ENCODE measurements at regions not wholly inside any gene's neighbourhood (a gene's known extent, or its start where the extent isn't known, plus 50 kb on each side); places are given as distances from the start of the nearest gene placed in this dataset.
"Not testable (repeated sequence)": the region's sequence is repeated elsewhere in the genome, so short reads cannot be mapped to it uniquely, and the experiment has no call there.

GRCh38 chr20:60100780-60101179 lies 142.6 kb downstream of the CDH26 start:
- no peak for DNase-seq

DNA sequence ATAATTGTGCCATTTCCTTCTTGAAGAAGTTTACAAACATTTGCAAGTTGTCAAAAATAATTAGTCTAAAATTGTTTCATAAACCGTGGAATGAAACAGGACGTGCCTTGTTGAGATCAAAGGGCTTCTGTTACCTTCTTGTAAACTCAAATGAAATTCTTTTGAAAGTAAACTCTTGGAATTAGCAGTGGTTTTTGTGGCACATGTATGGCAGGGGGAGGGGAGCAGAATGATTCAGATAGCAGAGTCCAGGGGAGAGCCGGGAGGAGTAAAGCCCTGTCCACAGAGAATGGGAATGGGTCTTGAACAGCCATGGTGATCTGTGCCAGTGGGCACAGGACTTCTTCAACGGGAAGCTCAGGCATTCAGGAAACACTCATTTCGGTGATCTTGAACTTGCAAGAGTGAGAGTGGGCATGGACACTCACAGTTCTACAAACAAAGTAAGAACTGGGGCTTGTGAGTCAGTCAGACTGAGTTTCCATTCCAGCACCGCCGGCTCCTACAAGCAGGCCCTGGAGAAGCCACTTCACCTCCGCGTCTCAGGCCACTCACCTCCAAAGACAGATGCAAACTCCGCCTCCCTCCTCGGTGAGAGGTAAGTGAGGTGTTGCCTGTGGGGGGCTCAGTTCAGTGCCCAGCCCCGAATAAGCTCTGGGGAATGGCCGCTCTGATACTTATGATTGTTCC lies 143.1 kb downstream of the CDH26 start:
- DNase-seq = no peak

DNA sequence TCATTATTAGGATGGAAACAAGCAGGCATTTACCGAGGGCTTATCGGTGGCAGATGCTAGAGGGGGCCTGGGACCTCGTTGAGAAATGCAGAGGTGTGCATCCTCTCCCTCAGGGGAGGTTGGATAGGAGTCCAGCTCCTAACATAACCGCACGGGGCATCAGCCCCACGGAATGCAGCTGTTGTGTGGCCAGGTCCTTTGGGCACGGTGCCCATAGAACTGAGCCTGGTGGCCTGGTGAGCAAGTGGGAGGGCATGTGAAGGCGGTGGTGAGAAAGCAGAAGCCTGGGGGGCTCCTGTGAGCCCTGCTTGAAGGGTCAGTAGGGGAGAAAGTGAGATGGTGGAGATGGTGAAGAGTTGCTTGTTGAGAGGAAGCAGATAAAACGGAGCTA lies 143.7 kb downstream of the CDH26 start:
- no peak for DNase-seq

DNA sequence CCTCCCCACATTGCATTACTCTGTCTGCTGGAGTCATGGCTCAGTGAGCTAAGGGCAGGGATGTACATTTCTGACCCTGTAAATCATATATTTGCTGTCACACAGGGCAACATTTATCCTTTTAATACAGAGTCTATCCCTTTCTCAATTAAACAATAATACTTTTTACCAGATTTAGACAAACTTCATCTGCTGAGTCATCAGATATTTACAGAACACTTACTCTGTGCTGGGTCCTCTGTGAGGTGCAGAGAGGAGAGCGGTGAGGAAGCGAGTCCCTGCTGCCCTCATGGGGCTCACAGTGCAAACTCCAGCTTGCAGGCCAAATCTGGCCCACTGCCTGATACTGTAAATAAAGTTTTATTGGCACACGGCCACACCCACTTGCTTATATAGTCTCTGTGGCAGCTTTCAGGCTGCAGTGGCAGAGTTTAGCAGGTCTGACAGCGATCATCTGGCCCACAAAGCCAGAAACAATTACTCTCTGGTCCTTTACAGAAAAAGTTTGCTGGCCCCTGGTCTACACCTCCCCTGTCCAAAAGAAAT lies 144.5 kb downstream of the CDH26 start:
- DNase-seq = no peak

DNA sequence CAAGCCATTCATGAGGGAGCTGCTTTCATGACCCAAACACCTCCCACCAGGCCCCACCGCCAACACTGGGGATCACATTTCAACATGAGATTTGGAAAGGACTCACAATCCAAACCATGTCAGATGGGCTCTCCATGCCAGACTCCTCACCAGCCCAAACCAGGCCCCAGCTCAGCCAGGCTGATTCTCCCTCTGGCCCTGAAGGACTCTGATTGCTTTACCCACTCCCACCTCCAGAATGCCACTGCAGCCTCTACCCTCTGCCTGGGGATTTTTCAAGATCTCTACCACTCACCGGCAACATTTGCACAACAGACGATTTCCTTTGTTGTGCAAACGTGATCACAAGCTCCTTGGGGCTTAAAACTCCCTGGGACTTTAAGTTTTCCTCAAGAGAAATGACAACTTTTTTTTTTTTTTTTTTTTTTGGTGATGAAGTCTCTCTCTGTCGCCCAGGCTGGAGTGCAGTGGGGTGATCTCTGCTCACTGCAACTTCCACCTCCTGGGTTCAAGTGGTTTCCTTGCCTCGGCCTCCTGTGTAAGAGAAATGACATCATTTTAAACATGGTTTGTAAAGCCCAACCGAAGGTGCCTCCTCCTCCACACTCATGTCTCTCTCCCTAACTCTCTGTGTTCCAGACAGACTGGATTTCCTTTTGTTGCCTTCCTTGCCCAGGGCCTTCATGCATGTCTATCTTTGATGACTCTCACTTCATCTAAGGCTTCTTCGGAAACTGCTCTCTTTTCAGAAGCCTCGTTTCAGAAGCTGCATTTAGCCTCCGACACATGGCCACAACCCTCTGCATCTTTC lies 147.0 kb downstream of the CDH26 start:
- DNase-seq = peak in 1 of 2 experiments; percentile 4

GRCh38 chr20:60106186-60106585 lies 148.0 kb downstream of the CDH26 start:
- not testable (repeated sequence) for DNase-seq

DNA sequence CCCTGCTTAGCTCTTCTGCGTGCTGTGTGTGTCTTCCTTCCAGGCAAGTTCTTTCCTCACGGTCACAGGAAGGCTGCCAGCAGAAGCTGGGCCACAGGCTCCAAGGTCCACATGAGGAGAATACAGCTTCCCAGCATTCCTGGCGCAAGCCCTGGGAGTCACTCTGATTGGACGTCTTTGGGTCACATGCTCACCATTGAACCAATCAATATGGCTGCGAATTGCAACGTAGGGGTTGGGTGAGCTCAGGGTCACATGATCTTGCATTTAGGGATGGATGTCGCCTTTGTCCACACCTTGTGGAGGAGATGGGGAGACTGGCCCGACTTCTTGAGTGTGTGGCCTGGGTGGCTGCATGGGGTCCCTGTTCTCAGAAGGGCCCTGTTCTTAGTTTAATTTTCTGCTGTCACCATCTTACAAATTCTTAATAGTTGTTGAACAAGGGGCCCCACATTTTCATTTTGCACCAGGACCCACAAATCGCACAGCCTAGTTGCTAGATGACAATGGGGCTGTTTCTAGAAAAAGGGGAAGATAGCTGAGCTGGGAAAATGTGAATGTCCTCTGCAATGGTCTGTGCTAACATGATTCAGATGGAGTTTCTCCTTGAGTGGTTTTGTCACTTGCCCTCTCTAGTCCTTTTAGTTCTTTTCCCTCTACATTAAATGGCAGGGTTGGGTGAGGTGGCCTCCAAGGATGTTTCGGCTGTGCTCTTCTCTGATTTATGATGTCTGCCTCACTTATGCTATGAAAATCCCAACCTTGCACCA lies 149.6 kb downstream of the CDH26 start:
- no peak for DNase-seq

DNA sequence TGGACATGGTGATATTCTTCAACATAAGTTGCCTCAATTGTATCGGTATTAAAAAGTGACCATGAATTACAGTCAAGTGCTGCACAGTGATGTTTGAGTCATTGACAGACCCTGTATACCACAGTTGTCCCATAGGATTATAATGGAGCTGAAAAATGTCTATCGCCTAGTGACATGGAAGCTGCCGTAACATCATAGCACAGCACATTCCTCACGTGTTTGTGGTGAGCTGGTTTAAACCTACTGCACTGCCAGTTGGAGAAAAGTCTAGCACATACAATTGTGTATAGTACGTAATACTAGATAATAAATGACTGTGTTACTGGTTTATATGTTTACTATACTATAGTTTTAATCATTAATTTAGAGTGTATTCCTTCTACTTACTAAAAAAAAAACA lies 150.2 kb downstream of the CDH26 start:
- DNase-seq = no peak

DNA sequence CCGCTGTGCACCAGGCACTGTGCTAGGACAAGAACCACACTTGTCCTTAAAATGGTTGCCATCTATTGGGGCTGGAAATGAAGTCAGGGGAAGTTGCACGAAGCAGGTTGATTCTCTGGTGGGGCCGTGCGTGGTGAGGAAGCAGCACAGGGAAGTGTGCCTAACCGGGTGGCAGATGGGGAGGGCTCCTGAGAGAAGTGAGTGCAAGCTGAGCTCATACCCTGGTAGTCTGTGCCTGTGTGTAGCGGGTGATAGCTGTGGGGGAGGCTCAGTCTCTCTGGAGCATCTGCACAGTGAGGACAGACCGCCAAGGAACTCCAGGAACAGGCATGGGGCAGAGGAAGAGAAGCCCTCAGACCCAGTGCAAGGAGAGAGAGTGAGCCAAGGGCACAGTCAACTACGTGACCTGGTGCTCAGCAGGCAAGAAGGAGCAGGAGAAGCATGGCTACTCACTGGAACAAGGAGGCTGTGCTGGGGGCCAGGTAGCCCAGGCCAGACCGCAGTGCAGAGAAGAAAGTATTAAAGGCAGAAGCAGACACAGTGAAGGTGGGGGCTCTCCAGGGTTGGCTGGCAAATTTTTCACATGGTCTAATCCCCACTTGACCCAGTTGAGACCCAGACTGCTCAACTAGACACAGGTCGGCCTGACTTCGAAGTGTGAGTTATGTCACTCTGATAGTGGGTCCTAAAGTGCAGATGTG lies 155.0 kb downstream of the CDH26 start:
- peak; percentile 59 to 77 for DNase-seq

GRCh38 chr20:60113771-60114170 lies 155.5 kb downstream of the CDH26 start:
- DNase-seq = peak; percentile 37 to 82

DNA sequence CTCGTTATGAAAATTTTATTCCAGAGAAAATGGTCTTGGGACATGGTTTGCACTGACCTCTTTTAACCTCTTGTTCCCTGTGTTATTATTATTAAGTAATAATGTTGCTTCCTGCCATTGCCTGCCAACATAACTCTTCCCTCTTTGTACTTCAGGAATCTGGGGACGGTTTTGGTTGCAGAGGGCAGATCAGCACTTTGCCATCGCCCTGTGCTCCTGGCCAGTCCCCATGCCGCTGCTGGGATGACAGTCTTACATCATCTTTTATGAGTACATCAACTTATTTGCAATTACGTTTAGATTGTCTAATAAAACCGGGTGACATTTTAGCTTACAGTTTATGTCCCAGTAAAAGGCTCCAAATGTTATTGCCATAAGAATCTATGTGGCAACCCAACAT lies 157.2 kb downstream of the CDH26 start:
- no peak for DNase-seq

DNA sequence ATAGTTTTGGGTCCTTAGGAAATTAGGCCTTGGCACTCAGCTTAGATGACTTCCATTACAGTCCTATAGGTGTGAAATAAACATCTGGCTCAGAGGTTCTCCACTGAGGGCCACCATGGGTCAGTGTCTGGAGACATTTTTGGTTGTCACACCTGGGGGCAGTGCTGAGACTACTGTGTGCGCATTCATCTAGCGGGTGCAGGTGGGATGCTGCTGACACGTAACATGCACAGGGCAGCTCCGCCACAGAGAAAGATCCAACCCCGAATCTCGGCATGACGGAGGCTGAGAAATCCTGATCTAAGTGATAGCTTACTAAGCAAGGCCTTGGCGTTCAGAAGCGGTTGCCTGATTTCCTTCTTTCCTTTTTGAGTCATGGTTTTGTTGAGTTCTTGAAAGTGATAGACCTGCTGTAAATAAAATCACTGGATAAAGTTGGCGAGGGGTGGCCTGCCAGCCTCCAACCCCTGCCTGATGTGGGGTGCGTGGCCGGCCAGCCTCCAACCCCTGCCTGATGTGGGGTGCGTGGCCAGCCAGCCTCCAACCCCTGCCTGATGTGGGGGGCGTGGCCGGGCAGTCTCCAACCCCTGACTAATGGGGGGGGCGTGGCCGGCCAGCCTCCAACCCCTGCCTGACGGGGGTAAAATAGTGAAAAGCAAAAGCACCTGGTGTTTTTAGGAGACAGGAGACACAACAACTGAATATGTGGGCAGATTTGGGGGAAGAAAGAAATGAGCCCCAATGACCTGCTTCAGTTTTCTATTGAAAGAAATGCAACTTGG lies 158.1 kb downstream of the CDH26 start:
- DNase-seq = no peak

DNA sequence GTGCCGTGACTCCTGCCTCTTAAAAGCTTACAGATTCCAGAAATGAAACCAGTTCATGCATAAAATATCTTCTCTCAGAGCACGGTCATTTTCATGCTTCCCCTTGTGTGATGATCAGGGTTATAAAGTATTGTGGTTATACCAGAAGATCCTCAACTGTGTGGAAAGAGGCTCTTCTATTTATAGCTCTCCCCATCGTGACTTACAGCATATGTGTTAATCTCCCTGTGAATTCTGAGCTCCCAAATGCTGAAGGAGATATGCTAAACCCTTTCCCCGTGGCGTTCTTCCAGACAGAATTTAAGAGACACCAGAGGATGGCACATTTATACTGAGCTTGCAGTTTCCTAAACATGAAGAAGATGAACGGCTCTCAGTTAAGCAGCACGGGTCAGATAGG lies 158.8 kb downstream of the CDH26 start:
- DNase-seq = peak in 1 of 2 experiments; percentile 40

GRCh38 chr20:60121903-60122302 lies 163.7 kb downstream of the CDH26 start:
- DNase-seq = no peak

GRCh38 chr20:60122671-60123070 lies 164.4 kb downstream of the CDH26 start:
- DNase-seq = no peak

DNA sequence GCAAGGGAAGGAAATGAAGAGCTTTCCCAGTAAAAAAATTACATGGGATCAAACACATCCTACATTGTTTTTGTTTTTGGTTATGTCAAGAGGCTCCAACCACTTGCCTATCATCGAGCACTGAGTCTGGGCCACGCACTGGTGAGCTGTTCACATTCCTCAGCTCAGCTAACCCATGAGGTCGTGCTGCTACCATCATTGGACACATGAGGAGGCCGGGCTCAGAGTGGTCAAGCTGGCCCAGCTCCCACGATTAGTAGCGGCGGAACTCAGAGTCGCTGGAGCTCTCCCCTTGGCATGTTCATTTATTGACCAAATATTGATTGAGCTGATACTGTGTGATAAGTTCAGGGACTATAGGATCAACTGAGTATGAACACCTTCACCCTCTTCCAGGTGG lies 164.9 kb downstream of the CDH26 start:
- DNase-seq = no peak

GRCh38 chr20:60123652-60124051 lies 165.4 kb downstream of the CDH26 start:
- no peak for DNase-seq

DNA sequence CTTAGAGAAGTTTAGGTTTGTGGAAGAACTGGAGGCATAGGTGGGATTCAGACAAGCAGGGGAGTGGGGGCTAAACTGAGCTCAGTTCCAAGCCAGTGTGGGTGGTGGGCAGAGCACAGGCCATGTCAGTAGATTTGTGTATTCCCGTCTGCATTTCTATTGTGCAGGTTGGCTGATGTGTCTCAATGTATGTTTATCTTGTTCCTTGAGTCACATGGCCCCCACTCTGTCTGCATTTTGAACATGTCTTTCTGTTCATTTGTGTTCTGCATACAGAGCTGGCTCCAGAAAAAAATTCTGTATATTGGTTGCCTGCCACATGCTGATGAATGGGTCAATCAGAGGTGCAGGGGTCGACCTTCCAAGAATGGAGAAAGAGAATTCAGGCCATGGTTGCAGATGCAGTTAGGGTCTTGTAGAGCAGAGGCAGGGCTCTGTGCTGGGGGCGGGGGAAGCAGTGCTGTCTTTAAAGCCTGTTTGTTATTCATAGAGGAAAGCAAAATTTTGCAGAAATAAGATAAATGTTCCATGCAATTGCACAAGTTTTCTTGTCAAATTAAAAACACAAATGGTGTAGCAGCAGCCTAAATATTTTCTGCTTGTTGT lies 166.7 kb downstream of the CDH26 start:
- no peak for DNase-seq

- DNase-seq = peak in 1 of 2 experiments; percentile 58
These were observed 167.3 kb downstream of the CDH26 start for GRCh38 chr20:60125513-60125912.

GRCh38 chr20:60126975-60127374 lies 168.8 kb downstream of the CDH26 start:
- DNase-seq = no peak

- no peak for DNase-seq
These were observed 173.2 kb downstream of the CDH26 start for GRCh38 chr20:60131375-60131774.
